ENCODE measurements at regions not wholly inside any gene's neighbourhood (a gene's known extent, or its start where the extent isn't known, plus 50 kb on each side); places are given as distances from the start of the nearest gene placed in this dataset.

DNA sequence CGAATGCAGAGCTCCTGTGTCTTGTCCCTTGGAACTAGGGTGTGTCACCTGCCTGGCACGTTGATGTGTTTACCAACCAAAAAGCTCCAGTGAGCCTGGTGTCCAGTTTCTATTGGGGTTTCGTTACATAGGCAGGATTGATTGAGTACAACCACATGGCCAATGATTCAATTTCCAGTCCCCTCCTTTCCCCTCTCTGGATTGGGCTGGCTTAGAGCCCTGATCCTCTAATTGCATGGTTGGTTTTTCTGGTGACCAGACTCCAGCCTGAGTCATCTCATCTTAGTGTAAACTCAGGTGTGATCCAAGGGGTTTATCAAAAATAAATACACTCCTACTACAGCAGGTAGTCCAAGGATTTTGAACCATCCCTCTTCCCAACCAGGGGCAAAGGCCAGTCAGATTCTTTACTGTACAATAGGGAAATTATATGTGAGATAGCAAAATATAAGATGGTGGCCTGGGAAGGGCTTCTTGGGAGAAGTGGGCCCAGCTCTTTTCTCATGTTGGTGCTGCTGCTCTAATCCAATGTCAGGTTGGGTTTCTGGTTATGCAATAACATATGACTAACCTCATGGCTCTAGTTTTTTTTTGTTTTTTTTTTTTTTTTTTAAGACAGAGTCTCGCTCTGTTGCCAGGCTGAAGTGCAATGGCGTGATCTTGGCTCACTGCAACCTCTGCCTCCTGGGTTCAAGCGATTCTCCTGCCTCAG is 64.7 kb upstream of the MGAT5 start:
- TF ChIP-seq RAD21 (IDR thresholded peaks at IDR 0.05; ENCODE audit: low read length): no peak
- peak; percentile 39; the same call in 1 of the 2 replicates for TF ChIP-seq RFX5 (IDR thresholded peaks at IDR 0.05; ENCODE audit: low read depth, low read length)
- TF ChIP-seq, protein P1, sequence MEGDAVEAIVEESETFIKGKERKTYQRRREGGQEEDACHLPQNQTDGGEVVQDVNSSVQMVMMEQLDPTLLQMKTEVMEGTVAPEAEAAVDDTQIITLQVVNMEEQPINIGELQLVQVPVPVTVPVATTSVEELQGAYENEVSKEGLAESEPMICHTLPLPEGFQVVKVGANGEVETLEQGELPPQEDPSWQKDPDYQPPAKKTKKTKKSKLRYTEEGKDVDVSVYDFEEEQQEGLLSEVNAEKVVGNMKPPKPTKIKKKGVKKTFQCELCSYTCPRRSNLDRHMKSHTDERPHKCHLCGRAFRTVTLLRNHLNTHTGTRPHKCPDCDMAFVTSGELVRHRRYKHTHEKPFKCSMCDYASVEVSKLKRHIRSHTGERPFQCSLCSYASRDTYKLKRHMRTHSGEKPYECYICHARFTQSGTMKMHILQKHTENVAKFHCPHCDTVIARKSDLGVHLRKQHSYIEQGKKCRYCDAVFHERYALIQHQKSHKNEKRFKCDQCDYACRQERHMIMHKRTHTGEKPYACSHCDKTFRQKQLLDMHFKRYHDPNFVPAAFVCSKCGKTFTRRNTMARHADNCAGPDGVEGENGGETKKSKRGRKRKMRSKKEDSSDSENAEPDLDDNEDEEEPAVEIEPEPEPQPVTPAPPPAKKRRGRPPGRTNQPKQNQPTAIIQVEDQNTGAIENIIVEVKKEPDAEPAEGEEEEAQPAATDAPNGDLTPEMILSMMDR (conservative IDR thresholded peaks at IDR 0.05; ENCODE audit: low read depth, low read length): no peak
- TF ChIP-seq BHLHE40 (IDR thresholded peaks at IDR 0.05; ENCODE audit: low read depth, low read length): no peak
